ENCODE measurements at regions not wholly inside any gene's neighbourhood (a gene's known extent, or its start where the extent isn't known, plus 50 kb on each side); places are given as distances from the start of the nearest gene placed in this dataset.

DNA sequence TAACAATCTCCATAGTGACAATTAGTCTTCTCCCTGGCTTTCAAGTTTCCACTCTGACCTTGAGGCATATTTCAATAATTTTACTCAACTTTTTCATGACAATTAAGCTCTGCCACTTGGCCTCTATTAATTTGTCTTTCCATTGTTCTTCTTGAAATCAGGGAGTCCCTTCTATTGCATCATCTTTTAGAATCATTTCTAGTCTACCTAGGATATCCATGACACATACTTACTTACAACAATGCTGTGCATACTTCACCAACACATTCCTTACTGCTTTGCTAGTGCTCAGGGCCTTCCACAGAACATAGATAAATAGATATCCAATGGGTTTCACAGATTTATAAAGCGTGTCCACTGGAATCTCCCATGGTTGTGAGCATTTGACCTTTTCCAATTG lies 331.5 kb upstream of the LRP1B start:
- 100% methylated on average over 1 of the region's 1 CpG for WGBS (ENCODE audit: insufficient coverage)
- Histone ChIP-seq H3K4me3 (ENCODE audit: control insufficient read depth in 1 of 7, extremely low read depth in 1 of 7, insufficient read depth in 4 of 7, low read depth in 2 of 7, low read length in 6 of 7) (no peak overlapping the region), H3K9me3 (ENCODE audit: control extremely low read depth in 1 of 5, control insufficient read depth in 4 of 5, insufficient read depth in 2 of 5, low read depth in 1 of 5, low read length in 4 of 5) (no peaks in the 10 kb centered on the region), H3K27ac (ENCODE audit: insufficient read depth in 1 of 2, low read depth in 1 of 2, low read length in 2 of 2, poor library complexity in 1 of 2, severe bottlenecking in 2 of 2) (no peak overlapping the region), H3K36me3 (ENCODE audit: control insufficient read depth in 4 of 4, insufficient read depth in 4 of 4, low read length in 3 of 4) (no peaks in the 10 kb centered on the region), H3K27me3 (replicated peaks in 2 of 5; ENCODE audit: control insufficient read depth in 4 of 5, insufficient read depth in 5 of 5, low read length in 4 of 5) (no peaks in the 10 kb centered on the region), H3K4me1 (ENCODE audit: control extremely low read depth in 1 of 4, control insufficient read depth in 4 of 4, insufficient read depth in 4 of 4, low read length in 3 of 4) (no peaks in the 10 kb centered on the region)
- POLR2A ChIA-PET = interaction anchor here (0.6 kb wide), 2 partner anchors 15 to 122 kb away, joined by 3 read pairs; no protein-coding TSS in a partner anchor
- CTCF ChIA-PET = no interaction called here
- DNase-seq = no peak

DNA sequence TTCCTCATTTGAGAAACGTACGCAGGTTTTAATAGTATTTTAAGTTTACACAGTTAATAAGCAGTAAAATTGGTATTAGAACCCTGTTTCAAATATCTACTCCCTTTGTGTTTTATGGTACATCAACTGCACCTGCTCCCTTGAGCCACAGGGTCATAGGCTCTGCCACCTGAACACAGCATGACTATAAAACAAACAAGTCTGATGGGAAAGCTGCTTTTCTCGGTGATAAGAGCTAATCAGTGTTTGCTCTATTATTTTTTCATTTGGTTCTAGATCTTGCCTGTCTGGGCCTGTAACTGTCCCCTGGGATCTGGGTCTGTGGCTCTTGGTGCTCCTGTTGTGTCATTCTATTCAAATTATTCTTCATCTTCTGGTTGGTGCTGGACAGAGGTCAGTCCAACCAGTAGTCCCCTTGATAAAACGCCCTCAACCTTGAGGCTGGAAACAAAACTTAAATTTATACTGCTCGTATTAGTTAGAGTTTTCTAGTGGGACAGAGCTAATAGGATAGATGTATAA lies 314.8 kb upstream of the LRP1B start:
- Histone ChIP-seq H3K36me3 (ENCODE audit: control insufficient read depth in 4 of 4, insufficient read depth in 4 of 4, low read length in 3 of 4) (no peaks in the 10 kb centered on the region), H3K9me3 (ENCODE audit: control extremely low read depth in 1 of 5, control insufficient read depth in 4 of 5, insufficient read depth in 2 of 5, low read depth in 1 of 5, low read length in 4 of 5) (no peaks in the 10 kb centered on the region), H3K27me3 (replicated peaks in 2 of 5; ENCODE audit: control insufficient read depth in 4 of 5, insufficient read depth in 5 of 5, low read length in 4 of 5) (no peaks in the 10 kb centered on the region), H3K27ac (ENCODE audit: insufficient read depth in 1 of 2, low read depth in 1 of 2, low read length in 2 of 2, poor library complexity in 1 of 2, severe bottlenecking in 2 of 2) (no peak overlapping the region), H3K4me1 (ENCODE audit: control extremely low read depth in 1 of 4, control insufficient read depth in 4 of 4, insufficient read depth in 4 of 4, low read length in 3 of 4) (no peaks in the 10 kb centered on the region), H3K4me3 (ENCODE audit: control insufficient read depth in 1 of 7, extremely low read depth in 1 of 7, insufficient read depth in 4 of 7, low read depth in 2 of 7, low read length in 6 of 7) (no peak overlapping the region)
- WGBS (ENCODE audit: insufficient coverage) = 90% methylated on average over 3 of the region's 5 CpGs
- ChIA-PET POLR2A (no interaction called here), CTCF (no interaction called here)
- DNase-seq = no peak

DNA sequence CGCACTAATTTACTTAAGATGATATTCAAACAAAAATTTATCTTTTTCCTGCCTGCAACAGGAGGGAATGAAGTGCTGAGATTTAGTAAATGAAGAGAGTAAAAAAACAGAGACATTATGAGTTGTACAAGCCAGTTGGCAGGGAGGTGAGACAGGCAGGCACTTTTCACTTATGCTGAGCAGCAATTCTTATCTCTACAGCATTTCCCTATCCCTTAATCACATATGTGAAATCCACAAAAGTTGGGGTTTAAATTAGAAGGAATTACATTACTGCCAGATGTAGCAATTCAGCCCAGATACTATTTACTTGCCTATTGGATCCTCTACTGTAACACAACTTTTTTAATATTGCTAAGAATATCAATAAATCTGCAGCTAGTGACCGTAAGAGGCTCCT lies 314.2 kb upstream of the LRP1B start:
- H3K27ac ChIP-seq (ENCODE audit: insufficient read depth in 1 of 2, low read depth in 1 of 2, low read length in 2 of 2, poor library complexity in 1 of 2, severe bottlenecking in 2 of 2) = no peak overlapping the region
- H3K36me3 ChIP-seq (ENCODE audit: control insufficient read depth in 4 of 4, insufficient read depth in 4 of 4, low read length in 3 of 4) = no peaks in the 10 kb centered on the region
- no peak overlapping the region for H3K4me3 ChIP-seq (ENCODE audit: control insufficient read depth in 1 of 7, extremely low read depth in 1 of 7, insufficient read depth in 4 of 7, low read depth in 2 of 7, low read length in 6 of 7)
- POLR2A ChIA-PET = no interaction called here
- H3K27me3 ChIP-seq (replicated peaks in 2 of 5; ENCODE audit: control insufficient read depth in 4 of 5, insufficient read depth in 5 of 5, low read length in 4 of 5) = no peaks in the 10 kb centered on the region
- CTCF ChIA-PET = no interaction called here
- H3K4me1 ChIP-seq (ENCODE audit: control extremely low read depth in 1 of 4, control insufficient read depth in 4 of 4, insufficient read depth in 4 of 4, low read length in 3 of 4) = no peaks in the 10 kb centered on the region
- no CpG with 5 or more reads among the region's 2 CpGs for WGBS (ENCODE audit: insufficient coverage)
- DNase-seq = no peak
- H3K9me3 ChIP-seq (ENCODE audit: control extremely low read depth in 1 of 5, control insufficient read depth in 4 of 5, insufficient read depth in 2 of 5, low read depth in 1 of 5, low read length in 4 of 5) = no peaks in the 10 kb centered on the region

DNA sequence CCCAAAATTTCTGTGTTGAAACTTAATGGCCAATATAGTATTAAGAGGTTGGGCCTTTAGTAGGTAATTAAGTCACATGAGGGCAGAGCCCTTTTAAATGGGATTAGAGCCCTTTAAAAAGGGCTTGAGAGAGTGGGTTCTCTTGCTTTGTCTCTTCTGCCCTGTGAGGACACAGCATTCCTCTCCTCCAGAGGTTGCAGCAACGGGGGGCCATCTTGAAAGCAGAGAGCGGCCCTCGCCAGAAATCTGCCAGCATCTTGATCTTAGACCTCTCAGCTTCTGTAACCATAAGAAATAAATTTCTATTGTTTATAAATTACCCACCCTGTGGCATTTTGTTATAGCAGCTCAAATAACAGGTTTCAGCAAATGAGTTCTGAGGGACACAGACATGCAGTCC lies 305.0 kb upstream of the LRP1B start:
- Histone ChIP-seq H3K36me3 (ENCODE audit: control insufficient read depth in 4 of 4, insufficient read depth in 4 of 4, low read length in 3 of 4) (no peaks in the 10 kb centered on the region), H3K9me3 (ENCODE audit: control extremely low read depth in 1 of 5, control insufficient read depth in 4 of 5, insufficient read depth in 2 of 5, low read depth in 1 of 5, low read length in 4 of 5) (no peaks in the 10 kb centered on the region), H3K27me3 (replicated peaks in 2 of 5; ENCODE audit: control insufficient read depth in 4 of 5, insufficient read depth in 5 of 5, low read length in 4 of 5) (peaks cover 0 to 1% (median 0%) of the 10 kb centered on the region in 5 experiments), H3K27ac (ENCODE audit: insufficient read depth in 1 of 2, low read depth in 1 of 2, low read length in 2 of 2, poor library complexity in 1 of 2, severe bottlenecking in 2 of 2) (no peak overlapping the region), H3K4me3 (ENCODE audit: control insufficient read depth in 1 of 7, extremely low read depth in 1 of 7, insufficient read depth in 4 of 7, low read depth in 2 of 7, low read length in 6 of 7) (no peak overlapping the region), H3K4me1 (ENCODE audit: control extremely low read depth in 1 of 4, control insufficient read depth in 4 of 4, insufficient read depth in 4 of 4, low read length in 3 of 4) (no peaks in the 10 kb centered on the region)
- no peak for DNase-seq
- 100% methylated on average over 3 of the region's 3 CpGs for WGBS (ENCODE audit: insufficient coverage)
- CTCF ChIA-PET = no interaction called here
- POLR2A ChIA-PET = no interaction called here

DNA sequence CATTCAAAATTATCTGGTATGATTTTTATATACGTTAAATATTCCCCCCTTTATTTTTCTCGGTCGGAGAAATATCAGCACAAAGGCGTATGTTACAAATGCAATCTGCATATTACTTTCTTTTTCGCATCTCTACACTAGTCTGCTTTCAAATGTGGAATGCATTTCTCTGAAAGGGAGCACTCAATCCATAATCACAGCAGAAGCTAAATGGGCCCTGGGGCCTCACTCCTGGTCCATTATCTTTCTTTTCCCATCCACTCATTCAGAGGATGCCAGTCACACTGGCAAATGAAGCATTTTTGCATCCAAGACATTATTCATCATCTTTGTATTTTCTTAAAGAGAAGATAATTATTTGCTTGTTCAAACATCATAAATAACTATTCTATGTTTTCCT lies 295.2 kb upstream of the LRP1B start:
- Histone ChIP-seq H3K27me3 (replicated peaks in 2 of 5; ENCODE audit: control insufficient read depth in 4 of 5, insufficient read depth in 5 of 5, low read length in 4 of 5) (peaks cover 0 to 1% (median 0%) of the 10 kb centered on the region in 5 experiments), H3K36me3 (ENCODE audit: control insufficient read depth in 4 of 4, insufficient read depth in 4 of 4, low read length in 3 of 4) (no peaks in the 10 kb centered on the region), H3K4me1 (ENCODE audit: control extremely low read depth in 1 of 4, control insufficient read depth in 4 of 4, insufficient read depth in 4 of 4, low read length in 3 of 4) (no peaks in the 10 kb centered on the region), H3K9me3 (ENCODE audit: control extremely low read depth in 1 of 5, control insufficient read depth in 4 of 5, insufficient read depth in 2 of 5, low read depth in 1 of 5, low read length in 4 of 5) (peaks cover 0 to 3% (median 0%) of the 10 kb centered on the region in 5 experiments), H3K27ac (ENCODE audit: insufficient read depth in 1 of 2, low read depth in 1 of 2, low read length in 2 of 2, poor library complexity in 1 of 2, severe bottlenecking in 2 of 2) (no peak overlapping the region), H3K4me3 (ENCODE audit: control insufficient read depth in 1 of 7, extremely low read depth in 1 of 7, insufficient read depth in 4 of 7, low read depth in 2 of 7, low read length in 6 of 7) (no peak overlapping the region)
- WGBS (ENCODE audit: insufficient coverage) = 94% methylated on average over 2 of the region's 5 CpGs
- no peak for DNase-seq
- ChIA-PET POLR2A (no interaction called here), CTCF (no interaction called here)

DNA sequence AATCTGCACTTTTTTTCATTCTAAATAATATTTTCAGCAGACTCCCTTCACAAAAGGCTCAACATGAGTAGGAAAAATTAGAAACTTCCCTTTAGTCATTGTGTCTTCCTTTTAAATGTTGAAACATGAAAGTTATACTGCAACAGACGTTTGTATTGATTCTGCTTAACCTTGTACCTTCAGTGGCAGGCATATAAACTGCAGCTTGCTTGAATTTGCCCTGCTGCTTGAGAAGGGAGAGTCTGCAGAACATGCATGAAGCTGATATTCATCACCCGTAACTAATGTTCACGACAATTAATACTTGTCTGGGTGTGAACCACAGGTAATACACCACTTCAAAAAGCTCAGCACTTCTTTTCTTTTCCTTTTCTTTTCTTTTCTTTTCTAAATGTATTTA lies 294.7 kb upstream of the LRP1B start:
- H3K4me1 ChIP-seq (ENCODE audit: control extremely low read depth in 1 of 4, control insufficient read depth in 4 of 4, insufficient read depth in 4 of 4, low read length in 3 of 4) = no peaks in the 10 kb centered on the region
- peaks cover 0 to 3% (median 0%) of the 10 kb centered on the region in 5 experiments for H3K9me3 ChIP-seq (ENCODE audit: control extremely low read depth in 1 of 5, control insufficient read depth in 4 of 5, insufficient read depth in 2 of 5, low read depth in 1 of 5, low read length in 4 of 5)
- WGBS (ENCODE audit: insufficient coverage) = 81% methylated on average over 3 of the region's 3 CpGs
- no peak overlapping the region for H3K4me3 ChIP-seq (ENCODE audit: control insufficient read depth in 1 of 7, extremely low read depth in 1 of 7, insufficient read depth in 4 of 7, low read depth in 2 of 7, low read length in 6 of 7)
- POLR2A ChIA-PET = no interaction called here
- no peaks in the 10 kb centered on the region for H3K36me3 ChIP-seq (ENCODE audit: control insufficient read depth in 4 of 4, insufficient read depth in 4 of 4, low read length in 3 of 4)
- no peak for DNase-seq
- peaks cover 0 to 1% (median 0%) of the 10 kb centered on the region in 5 experiments for H3K27me3 ChIP-seq (replicated peaks in 2 of 5; ENCODE audit: control insufficient read depth in 4 of 5, insufficient read depth in 5 of 5, low read length in 4 of 5)
- H3K27ac ChIP-seq (ENCODE audit: insufficient read depth in 1 of 2, low read depth in 1 of 2, low read length in 2 of 2, poor library complexity in 1 of 2, severe bottlenecking in 2 of 2) = no peak overlapping the region
- CTCF ChIA-PET = no interaction called here

DNA sequence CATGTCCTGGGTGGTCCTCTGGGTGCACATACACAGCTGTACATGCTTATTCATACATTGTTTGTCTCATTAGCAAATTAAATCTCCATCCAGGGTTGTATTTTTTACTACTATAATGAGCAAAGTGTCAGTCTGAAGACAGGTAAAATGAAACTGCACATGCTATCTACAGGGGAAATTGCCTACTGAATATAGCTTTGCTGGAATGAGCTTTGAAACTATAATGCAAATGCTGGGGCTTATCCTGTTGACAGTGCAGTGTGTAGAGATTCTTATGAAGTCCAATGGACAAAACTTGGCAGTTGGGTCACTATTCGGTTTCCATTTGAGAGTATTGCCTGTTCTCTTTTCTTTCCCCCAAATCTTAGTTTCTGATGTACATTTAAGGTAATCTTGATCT lies 292.8 kb upstream of the LRP1B start:
- Histone ChIP-seq H3K36me3 (ENCODE audit: control insufficient read depth in 4 of 4, insufficient read depth in 4 of 4, low read length in 3 of 4) (no peaks in the 10 kb centered on the region), H3K27me3 (replicated peaks in 2 of 5; ENCODE audit: control insufficient read depth in 4 of 5, insufficient read depth in 5 of 5, low read length in 4 of 5) (peaks cover 0 to 1% (median 0%) of the 10 kb centered on the region in 5 experiments), H3K4me1 (ENCODE audit: control extremely low read depth in 1 of 4, control insufficient read depth in 4 of 4, insufficient read depth in 4 of 4, low read length in 3 of 4) (no peaks in the 10 kb centered on the region), H3K4me3 (ENCODE audit: control insufficient read depth in 1 of 7, extremely low read depth in 1 of 7, insufficient read depth in 4 of 7, low read depth in 2 of 7, low read length in 6 of 7) (no peak overlapping the region), H3K9me3 (ENCODE audit: control extremely low read depth in 1 of 5, control insufficient read depth in 4 of 5, insufficient read depth in 2 of 5, low read depth in 1 of 5, low read length in 4 of 5) (peaks cover 0 to 3% (median 0%) of the 10 kb centered on the region in 5 experiments), H3K27ac (ENCODE audit: insufficient read depth in 1 of 2, low read depth in 1 of 2, low read length in 2 of 2, poor library complexity in 1 of 2, severe bottlenecking in 2 of 2) (no peak overlapping the region)
- no peak for DNase-seq
- POLR2A ChIA-PET = no interaction called here
- CTCF ChIA-PET = no interaction called here
- no CpG with 5 or more reads among the region's 1 CpG for WGBS (ENCODE audit: insufficient coverage)
